Kidney (tissue), 13 donors: ENCODE measurements at regions not wholly inside any gene's neighbourhood (a gene's known extent, or its start where the extent isn't known, plus 50 kb on each side); places are given as distances from the start of the nearest gene placed in this dataset.

Experiments used
- DNase-seq, 5 donors: peaks; one replicate each; pipeline ENCODE4 v3.0.0-alpha.2; 2013 to 2020
- FAIRE-seq: peaks from 2 replicates; lab custom pipeline; 2012; peaks lifted over from hg19 to GRCh38; lab: Jason Lieb, UNC
- H3K27ac ChIP-seq, 2 donors: one replicate each; pipeline ENCODE4 v1.7.0; 2013; ENCODE audit warnings: low read depth in 2 of 2, low read length in 2 of 2, inconsistent platforms in 1 of 2
- H3K27me3 ChIP-seq: one replicate; pipeline ENCODE4 v1.7.1; 2013; ENCODE audit warnings: low read length, inconsistent platforms; ENCODE audit not compliant: control insufficient read depth, insufficient read depth
- H3K36me3 ChIP-seq, 3 donors: one replicate each; pipeline versions ENCODE4 v1.7.0 to v1.7.1; 2013; ENCODE audit warnings: low read length in 3 of 3, control low read depth in 1 of 3, inconsistent platforms in 1 of 3; ENCODE audit not compliant: insufficient read depth in 3 of 3, control insufficient read depth in 2 of 3
- H3K4me1 ChIP-seq, 3 donors: one replicate each; pipeline versions ENCODE4 v1.7.0 to v1.7.1; 2013; ENCODE audit warnings: low read length in 3 of 3, inconsistent platforms in 1 of 3, low read depth in 1 of 3; ENCODE audit not compliant: control insufficient read depth in 2 of 3, insufficient read depth in 2 of 3
- H3K4me3 ChIP-seq, 3 donors: one replicate each; pipeline versions ENCODE4 v1.7.0 to v1.8.1; 2013; ENCODE audit warnings: low read length in 3 of 3, control low read depth in 1 of 3, inconsistent platforms in 1 of 3
- H3K9ac ChIP-seq, 3 donors: one replicate each; pipeline versions ENCODE4 v1.7.0 to v1.7.1; 2013; ENCODE audit warnings: low read length in 3 of 3, control low read depth in 1 of 3, inconsistent platforms in 1 of 3
- H3K9me3 ChIP-seq, 3 donors: one replicate each; pipeline versions ENCODE4 v1.7.0 to v1.7.1; 2013; ENCODE audit warnings: low read length in 3 of 3, control low read depth in 1 of 3, inconsistent platforms in 1 of 3; ENCODE audit not compliant: control insufficient read depth in 2 of 3, insufficient read depth in 1 of 3
- intact Hi-C: fragments of 100-400 bp; cut with DNase I; formaldehyde crosslinking; loops from one replicate; pipeline ENCODE4 v1.11.1; 2022
- TF ChIP-seq, protein P1 (sequence below): IDR thresholded peaks from 3 replicates; pipeline ENCODE4 v1.5.1; 2012; ENCODE audit warnings: mild to moderate bottlenecking, moderate library complexity, borderline replicate concordance; ENCODE audit not compliant: insufficient read depth; ENCODE audit errors: extremely low read depth
- donor health status: control.
- donor health status: control.
- donor health status: control.
- donor health status: control.
- donor health status: control.
- donor health status: DM: yes; HTN: yes; CAD: no.
- donor health status: Normal renal cell carcinoma (clear cell type).

- no peak for FAIRE-seq
- no peaks in the 10 kb centered on the region for H3K9me3 ChIP-seq
- intact Hi-C loops, result no loop called here
These were observed 936.8 kb downstream of the MCTP2 start for GRCh38 chr15:95168152-95168551.

DNA sequence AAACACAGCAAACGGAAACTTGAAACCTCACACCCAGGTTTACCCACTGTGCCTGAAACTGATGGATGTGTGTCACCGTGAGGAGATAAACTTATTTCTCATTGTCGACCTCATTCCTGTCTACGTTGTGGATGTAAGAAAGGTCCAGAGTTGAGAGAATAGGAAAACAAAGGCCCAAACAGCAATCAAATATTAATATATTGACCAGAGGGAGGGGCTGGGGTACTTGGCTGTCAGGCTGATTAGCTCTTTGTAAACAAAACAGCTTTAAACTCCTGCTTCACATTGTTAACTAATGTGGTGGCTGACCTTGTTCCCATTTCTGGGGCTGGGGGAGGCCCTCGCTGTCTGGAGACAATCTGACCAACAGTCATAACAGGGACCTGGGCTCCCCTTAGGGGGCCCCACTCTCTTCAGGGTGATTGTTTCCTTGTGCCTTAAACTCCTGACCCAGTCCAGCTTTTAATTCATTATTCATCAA lies 937.6 kb downstream of the MCTP2 start:
- intact Hi-C loops, result no loop called here
- Histone ChIP-seq H3K9me3 (no peaks in the 10 kb centered on the region), H3K9ac (no peak overlapping the region), H3K36me3 (no peaks in the 10 kb centered on the region), H3K4me1 (peaks cover 0 to 17% (median 3%) of the 10 kb centered on the region in 3 donors), H3K4me3 (no peak overlapping the region), H3K27me3 (no peaks in the 10 kb centered on the region), H3K27ac (peak overlapping the region in 1 of 2 donors; percentile 73)
- TF ChIP-seq, protein P1, sequence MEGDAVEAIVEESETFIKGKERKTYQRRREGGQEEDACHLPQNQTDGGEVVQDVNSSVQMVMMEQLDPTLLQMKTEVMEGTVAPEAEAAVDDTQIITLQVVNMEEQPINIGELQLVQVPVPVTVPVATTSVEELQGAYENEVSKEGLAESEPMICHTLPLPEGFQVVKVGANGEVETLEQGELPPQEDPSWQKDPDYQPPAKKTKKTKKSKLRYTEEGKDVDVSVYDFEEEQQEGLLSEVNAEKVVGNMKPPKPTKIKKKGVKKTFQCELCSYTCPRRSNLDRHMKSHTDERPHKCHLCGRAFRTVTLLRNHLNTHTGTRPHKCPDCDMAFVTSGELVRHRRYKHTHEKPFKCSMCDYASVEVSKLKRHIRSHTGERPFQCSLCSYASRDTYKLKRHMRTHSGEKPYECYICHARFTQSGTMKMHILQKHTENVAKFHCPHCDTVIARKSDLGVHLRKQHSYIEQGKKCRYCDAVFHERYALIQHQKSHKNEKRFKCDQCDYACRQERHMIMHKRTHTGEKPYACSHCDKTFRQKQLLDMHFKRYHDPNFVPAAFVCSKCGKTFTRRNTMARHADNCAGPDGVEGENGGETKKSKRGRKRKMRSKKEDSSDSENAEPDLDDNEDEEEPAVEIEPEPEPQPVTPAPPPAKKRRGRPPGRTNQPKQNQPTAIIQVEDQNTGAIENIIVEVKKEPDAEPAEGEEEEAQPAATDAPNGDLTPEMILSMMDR, result no peak
- DNase-seq (peak in 4 of 5 donors; percentile 49 to 84 (median 61)), FAIRE-seq (no peak)

More at GRCh38 chr15:95168152-95168551, 936.8 kb downstream of the MCTP2 start:
- Histone ChIP-seq H3K4me1 (peaks cover 0 to 13% (median 0%) of the 10 kb centered on the region in 3 donors), H3K9ac (no peak overlapping the region), H3K27ac (no peak overlapping the region), H3K36me3 (no peaks in the 10 kb centered on the region), H3K4me3 (no peak overlapping the region), H3K27me3 (no peaks in the 10 kb centered on the region)
- TF ChIP-seq, protein P1, result no peak
- DNase-seq, result no peak

- peak in 4 of 5 donors; percentile 56 to 82 (median 72) for DNase-seq
- TF ChIP-seq, protein P1, result no peak
- H3K27ac ChIP-seq, result peak overlapping the region in 1 of 2 donors; percentile 73
These were observed 938.4 kb downstream of the MCTP2 start for GRCh38 chr15:95169541-95170459.

More at GRCh38 chr15:95169541-95170459, 938.4 kb downstream of the MCTP2 start:
- H3K4me1 ChIP-seq, result peaks cover 2 to 21% (median 8%) of the 10 kb centered on the region in 3 donors
- no peak overlapping the region for H3K9ac ChIP-seq
- FAIRE-seq, result no peak
- no peaks in the 10 kb centered on the region for H3K9me3 ChIP-seq
- no peaks in the 10 kb centered on the region for H3K36me3 ChIP-seq
- H3K4me3 ChIP-seq, result peak overlapping the region in 2 of 3 donors; percentile 17 to 24
- intact Hi-C loops, result no loop called here
- no peaks in the 10 kb centered on the region for H3K27me3 ChIP-seq
